Pons (tissue), 1 donor: ENCODE measurements at regions not wholly inside any gene's neighbourhood (a gene's known extent, or its start where the extent isn't known, plus 50 kb on each side); places are given as distances from the start of the nearest gene placed in this dataset.
"Not testable (repeated sequence)": the region's sequence is repeated elsewhere in the genome, so short reads cannot be mapped to it uniquely, and the experiment has no call there.

Experiments used
- DNase-seq: peaks from one replicate; pipeline ENCODE4 v3.0.0-alpha.2; 2016; ENCODE audit warnings: low spot score

DNA sequence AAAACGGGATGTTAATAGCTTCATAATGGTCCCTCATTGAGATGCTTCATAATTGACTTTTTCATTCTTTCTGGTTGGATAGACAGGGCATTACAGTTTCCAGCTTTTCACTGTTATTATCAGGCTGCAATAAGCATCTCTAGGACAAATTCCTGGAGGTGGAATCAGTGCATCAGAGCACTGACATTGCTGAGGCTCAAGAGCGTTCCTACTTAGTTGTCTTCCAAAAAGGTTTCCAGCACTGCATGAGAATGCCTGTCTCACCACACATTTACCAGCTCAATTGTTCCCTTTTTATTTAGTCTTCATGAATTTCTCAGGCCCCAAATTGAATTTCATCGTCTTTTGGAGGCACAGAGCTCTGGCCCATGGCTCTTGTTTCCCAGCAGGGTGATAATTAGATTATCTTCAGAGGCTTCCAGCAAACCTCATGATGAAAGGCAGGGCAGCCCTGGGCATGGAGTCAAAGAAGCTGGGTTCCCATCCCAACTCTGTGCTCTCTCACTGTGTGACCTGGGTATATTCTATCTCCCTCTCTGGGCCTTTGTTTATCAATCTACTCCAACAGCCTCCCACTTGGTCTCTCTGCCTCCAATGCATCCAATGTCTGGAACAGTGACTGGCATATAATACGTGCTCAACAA is 451.4 kb downstream of the PTPRU start:
- no peak for DNase-seq

DNA sequence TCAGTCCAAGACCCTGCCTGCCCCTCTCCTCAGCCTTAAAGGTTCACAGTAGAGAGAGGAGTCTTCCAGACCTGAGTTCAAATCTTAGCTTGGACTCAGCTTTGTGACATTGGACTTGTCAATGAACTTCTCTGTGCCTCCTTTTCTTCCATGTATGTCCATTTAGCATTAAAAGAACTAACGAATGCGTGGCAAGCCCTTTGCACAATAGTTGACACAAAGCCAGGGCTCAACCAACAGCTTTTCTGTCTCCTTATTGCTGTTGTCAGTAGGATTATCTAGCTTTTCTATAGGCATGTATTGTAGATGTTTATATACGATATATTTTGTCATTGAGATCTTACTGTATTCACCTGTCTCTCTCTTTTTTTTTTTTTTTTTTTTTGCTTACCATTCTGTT is 450.8 kb downstream of the PTPRU start:
- DNase-seq, result no peak

DNA sequence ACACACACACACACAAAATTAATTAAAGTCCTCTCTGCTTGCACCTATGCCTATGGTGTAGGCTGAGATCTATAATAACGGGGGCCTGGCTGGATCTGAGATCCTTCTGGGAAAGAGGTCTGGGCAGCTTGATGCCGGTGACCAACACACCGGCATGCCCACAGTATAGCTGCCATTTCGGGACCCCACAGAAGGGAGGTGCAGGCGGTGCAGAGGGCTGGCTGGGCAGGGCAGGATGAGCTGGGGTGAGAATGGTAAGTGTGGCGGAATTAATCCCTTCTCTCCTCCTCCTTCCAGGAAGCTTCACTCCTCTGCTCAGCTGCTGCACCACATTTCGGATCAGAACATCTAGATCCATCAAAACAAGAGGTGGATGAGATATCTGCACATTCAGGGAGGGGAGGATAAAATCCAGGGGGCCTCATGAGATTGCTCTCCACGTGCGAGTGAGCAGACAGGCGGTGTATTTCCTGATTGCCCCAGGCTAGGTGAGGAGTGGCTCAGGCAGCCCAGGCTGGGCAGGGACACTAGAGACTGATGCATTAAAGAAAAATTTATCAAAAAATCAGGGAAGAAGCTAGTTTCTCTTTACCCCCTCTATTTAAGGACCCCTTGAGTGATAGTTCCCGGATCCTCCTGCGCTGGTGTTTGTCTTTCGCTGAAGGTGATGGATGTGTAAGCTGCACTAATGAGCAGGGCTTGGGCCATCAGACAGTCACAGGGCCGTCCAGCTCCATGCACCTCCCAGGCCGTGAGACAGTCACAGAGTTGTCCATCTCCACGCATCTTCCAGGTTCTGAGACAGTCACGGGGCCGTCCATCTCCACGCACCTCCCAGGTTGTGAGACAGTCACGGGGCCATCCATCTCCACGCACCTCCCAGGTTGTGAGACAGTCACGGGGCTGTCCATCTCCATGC is 449.9 kb downstream of the PTPRU start:
- no peak for DNase-seq

DNA sequence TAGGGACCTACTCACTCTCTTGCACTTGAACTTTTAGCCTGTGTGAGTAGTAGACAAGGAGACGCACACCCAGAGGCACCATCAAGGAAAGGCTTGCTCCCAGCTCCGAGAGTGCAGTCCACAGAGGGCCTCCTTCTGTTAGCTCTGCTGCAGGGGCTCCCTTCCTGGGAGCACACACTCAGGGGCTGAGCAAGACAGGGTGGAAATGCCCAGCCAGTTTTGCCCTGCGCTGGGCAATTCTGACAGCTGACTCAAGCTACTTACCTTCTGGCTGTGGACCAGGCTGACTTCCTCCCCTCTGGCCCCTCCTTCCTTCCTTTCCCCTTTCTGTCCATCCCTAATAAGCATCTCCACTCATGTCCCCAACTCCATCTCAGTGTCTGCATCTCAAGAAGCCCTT is 449.1 kb downstream of the PTPRU start:
- no peak for DNase-seq

DNA sequence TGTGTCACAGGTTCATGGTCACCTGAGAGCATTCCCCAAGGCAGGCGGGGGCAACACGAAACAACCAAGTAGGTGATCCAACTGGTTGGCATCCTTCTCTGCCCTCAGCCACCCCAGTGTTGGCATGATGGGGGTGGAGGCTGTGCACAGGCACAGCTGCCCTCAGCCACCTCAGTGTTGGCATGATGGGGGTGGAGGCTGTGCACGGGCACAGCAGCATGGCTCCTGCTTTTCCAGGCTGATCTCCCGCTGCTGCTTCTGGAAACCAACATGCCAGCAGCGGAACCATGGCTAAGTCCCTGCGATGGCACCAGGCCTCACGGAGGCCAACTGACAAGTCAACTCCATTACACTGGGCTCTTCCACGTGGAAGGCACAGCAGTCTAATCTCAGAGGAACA is 447.8 kb downstream of the PTPRU start:
- no peak for DNase-seq

DNA sequence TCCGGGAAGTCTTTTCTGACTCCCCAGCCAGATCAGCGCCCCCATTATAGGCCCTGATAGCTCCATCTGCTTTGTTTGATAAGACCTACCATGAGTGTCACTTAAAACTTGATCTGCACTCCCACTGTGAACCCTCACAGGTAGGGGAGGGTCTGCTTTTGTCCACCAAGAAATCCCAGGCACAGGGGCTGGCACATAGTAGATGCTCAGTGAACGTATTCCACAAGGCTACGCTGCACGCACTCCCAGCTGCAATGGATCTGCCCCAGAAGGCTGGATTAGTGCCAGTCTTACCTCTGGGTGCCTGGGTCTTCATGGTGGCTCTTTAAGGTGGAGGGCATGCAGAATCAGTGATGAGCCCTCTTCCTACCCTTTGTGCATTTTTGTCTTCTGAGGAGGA is 447.1 kb downstream of the PTPRU start:
- no peak for DNase-seq

DNA sequence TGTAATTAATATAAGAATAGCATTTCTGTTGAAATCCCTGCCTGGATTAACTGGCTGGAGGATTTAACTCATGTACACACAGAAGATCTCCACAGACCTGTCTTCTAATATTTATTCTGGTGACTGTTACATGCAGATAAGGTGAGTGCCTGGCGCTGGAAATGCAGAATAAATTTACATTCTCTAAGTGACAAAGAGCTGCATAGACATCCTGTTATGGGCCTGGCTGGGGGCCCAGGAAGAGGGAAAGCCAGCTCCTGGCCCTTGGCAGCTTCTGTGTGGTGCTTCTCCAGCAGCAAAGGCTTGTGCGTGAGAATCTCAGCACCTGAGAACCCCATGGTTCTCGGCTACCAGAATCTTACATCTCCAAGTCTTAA is 446.6 kb downstream of the PTPRU start:
- DNase-seq, result peak; percentile 23

DNA sequence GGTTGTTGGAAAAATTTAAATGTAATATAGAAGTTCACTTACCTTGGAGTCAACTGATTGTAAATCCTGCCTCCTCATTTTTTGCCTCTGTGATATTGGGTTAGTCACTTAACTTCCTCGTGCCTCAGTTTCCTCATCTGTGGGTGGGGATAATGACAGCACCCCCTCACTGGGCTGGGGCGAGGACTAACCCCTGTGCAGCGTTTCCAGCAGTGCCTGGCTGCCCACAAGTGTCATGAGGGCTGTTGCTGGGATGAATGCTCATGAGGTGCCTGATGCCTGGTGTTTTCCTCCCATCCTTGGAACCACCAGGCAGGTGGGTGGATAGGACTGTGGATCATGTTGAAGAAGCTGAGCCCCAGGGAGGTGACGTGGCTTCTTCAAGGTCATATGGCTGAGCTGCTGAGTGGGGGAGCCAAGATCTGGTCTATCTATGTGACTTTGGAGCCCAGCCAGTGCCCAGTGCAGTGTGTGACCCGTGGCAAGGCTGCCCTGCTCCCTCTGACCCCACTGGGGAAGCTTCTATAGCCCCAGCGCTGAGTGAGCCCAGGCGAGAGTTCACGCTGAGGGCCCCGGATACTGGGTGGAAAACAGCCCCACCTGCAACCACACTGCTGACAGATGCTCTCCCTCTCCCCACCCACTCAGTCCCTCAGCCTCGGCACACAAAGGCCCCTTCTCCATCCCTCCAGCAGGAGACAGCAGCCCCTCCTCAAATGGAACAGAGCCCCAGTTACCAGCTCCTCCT is 446.0 kb downstream of the PTPRU start:
- no peak for DNase-seq

DNA sequence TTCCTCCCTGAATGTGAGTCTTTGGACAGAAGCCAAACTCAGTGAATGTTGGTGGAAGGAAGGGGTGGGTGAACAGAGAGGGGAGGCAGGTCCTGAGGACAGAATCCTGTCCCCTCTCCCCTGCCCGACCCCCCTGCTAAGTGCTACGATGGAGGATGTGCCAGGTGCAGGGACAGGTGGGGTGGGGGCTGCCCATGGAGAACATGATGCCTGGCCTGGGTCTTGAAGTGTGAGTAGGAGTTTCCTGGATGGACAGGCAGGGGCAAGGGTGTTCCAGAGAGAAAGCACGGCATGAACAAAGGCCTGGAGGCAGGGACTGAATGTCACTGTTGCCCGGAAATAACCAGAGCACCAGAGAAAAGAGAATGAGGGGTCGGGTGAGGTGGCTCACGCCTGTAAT is 445.1 kb downstream of the PTPRU start:
- DNase-seq, result not testable (repeated sequence)

DNA sequence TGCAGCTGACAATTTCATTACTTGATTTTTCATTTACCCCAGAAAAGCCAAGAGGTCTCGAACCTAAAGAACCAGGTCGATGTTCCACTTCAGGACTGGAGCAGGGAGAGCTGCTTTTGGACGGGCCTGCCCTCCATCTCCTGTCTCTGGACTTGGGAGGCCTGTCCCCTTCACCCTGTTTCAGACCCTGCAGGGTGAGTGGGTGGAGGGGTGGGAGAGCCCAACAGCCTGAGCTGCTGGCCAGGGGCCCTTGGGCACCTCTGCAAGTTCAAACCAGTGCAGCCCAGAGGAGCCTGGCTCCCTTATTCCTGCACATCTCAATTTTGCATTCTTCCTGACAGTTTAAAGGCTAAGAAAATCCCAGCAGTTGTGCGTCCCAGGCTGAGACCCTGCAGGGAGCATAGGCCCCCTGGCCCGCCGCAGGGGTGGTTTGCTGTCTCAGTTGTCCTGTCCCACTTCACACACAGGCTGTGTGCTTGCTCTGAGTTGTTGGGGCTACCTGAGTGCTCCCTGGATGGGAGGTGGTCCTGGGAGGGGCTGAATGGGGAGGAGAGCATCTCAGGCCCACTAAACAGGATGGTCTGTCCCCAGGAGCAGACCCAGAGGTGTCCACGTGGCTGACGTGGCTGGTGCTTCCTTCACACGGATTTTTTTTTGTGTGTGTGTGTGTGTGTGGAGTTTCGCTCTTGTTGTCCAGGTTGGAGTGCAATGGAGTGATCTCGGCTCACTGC is 443.7 kb downstream of the PTPRU start:
- no peak for DNase-seq

DNA sequence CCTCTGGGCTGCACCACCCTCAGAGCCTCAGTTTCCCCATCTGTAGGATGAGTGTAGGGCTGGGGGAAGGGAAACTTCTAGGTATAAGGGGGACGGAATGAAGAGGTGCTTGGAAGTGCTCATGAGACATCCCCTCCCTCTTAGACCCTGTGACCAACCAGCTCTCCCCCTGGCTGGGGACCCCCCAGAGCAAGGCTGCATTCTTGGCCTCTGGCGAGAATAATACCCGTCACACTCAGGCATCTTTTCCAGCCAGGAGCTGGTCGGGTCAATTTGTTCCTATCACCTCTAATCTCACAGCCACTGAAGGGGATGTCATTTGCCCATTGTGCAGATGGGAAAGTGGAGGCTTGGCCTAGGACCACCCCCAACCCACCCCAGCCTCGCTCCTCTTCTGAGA is 443.0 kb downstream of the PTPRU start:
- no peak for DNase-seq

DNA sequence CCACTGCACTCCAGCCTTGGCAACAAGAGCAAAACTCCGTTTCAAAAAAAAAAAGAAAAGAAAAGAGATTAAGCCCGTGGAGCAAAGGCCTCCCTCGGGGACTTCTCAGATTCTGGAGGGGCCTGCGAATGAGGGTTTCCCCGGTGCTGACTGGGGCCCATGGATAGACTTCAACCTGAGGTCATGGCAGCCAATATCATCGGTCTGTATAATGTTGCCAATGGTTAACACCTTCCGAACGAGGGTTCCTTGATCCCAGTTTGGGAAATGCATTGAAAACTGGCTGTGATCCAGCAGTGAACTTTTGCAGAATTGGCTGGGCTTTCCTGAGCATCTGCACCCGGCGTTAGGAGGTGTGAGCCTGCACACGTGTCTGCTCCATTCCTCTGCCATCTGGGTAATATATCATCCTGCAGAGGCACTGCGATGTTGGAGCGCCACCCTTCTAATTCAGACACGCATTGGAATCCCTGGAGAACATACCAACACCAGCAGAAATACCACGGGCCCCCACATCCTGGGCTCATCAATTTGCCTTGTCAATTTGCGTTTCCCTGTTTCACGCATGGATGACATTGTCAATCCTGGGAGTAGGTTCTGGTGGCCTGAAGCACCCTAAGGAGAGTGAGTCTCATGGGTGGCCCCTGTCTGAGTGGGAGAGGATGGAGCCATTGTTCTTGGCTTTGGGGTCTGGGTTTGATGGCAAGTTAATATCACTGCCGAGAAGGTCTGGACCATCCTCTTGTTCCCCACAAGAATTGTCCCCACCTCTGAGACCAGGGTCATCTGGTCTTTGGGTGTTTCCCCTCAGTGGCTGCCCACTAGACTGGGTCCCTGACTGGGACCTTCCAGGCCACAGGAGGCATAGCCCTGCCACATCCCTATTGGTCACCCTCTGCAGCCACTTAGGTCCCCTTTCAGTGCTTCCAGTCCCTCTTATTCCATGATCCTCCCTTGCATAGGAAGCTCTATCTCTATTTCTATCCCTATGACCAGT is 441.0 kb downstream of the PTPRU start:
- DNase-seq, result no peak

DNA sequence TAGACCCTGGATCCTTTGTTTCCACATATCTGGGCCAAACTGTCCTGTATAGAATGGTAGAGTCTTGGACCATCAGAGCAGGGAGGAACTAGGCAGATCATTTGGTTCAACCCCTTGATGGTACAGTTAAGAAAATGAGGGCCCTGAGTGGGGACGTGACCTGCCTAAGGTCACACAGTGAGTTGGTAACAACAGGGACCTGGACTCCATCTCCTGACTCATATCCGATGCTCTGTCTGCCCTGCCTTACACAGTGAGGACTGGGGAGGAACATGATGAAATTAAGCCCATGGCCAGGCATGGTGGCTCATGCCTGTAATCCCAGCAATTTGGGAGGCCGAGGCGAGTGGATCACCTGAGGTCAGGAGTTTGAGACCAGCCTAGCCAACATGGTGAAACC is 440.2 kb downstream of the PTPRU start:
- no peak for DNase-seq

DNA sequence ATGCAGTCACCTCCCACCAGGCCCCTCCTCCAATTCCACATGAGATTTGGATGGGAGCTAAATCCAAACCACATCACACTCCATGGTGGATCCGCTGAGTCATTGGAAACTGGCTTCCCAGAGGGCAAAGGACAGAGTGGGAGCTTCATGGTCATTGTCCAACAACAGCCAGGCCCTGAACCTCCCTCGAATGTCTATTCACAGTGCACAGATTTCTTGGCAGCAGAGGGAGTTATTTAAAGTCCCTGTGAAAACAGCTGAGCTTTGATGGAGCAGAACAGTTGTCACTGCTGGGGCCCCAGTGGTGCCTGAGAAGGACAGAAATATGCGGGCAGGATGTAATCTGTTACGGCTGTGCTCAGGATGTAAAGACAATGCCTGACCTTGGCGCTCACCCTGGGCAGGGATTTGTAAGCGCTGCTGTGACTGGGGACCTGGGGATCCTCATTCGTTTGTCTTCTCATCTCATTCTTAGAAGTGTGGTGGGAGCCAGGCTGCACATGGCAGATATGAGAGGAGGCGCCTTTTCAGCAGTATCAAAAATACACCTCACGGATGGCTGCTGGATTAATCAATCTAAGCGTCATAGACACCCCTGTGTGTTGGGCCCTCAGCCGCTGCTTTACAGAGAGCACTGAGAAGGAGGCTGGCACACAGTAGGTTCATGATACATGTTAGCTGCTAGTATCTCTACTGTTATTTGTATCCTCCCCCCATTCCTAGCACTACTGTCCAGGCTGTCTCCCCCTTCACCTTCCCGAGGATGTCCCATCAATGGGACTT is 439.4 kb downstream of the PTPRU start:
- DNase-seq, result no peak

DNA sequence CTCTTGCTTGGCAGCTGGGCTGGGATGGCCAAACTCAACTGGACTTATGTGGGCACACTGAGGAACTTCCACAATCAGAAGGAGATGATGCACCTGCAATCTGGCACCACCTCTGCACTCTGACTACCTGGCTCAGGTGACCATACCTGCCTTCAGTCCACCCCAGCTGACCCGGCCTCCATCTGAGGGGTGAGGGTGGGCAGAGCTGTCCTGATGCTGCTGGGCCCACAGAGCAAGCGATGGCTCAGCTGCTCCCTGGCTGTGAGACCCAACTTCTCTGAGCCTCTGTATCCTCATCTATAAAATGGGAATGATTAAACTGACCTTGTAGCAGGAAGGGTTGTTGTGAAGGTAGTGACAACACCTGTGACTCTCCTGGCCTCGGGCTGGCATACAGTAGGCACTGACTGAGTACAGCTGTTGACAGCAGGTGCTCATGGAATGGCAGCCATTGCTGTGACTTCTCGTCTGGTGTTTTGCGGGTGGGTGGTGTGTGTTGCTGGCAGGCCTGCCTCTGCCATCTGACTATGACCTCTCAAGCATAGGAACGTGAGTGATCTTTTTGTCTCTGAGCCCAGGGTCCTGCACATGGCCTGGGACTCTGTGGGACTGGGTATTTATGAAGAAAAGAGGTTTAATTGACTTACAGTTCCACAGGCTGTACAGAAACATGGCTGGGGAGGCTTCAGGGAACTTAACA is 438.5 kb downstream of the PTPRU start:
- DNase-seq, result no peak

DNA sequence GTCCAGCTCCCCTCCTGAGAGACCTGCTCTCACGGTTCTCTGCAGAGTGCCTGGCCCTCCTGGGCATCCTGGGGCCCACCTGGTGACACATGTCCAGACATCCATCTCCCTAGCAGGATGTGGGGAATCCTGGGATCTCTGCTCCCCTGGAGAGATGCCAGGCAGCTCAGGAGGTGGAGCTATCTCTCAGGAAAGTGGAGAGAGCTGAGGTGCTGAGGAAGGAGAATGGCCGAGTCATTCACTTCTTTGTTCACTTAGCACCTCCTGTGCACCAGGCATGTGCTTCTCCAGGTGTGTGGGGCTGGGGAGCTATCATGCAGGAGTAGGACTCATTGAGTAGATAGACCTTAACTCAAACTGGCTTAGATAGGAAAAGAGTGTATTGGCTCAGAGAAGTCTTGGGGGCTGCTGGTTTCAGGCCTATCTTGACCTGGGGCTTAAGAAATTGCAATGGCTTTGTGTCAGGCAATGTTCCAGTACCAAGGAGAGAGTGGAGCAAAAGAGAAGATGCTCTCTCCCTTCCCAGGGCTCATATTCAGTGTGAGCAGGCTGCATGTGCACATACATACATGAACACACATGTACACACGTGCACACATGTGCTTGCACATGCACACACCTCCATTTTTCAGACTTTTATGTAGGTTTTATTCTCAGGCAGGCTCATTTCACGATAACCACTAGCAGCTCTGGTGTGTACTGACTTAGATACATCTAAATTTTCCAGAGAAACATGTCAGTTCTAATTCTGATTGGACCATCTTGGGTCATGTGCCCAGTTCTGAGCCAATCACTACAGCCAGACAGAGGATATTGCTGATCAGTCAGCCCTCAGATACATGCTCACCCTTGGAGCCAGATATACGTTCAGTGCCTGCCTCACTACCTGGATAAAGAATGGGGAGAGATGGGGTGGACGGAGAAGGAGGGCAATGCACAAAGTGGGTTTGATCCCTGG is 437.6 kb downstream of the PTPRU start:
- DNase-seq, result no peak

DNA sequence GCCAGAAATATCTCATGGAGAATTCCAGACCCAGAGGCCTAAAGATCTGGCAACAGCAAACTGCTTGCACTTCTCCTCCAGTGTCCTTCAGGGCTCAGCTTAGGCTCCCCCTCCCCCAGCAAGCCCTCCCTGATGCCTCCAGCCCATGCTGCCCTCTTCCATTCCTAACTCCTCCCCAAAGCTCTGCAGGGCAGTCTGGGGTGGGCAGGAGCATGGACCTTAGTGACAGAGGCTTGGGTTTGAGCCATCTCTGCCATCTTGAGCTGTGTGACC is 436.8 kb downstream of the PTPRU start:
- no peak for DNase-seq

DNA sequence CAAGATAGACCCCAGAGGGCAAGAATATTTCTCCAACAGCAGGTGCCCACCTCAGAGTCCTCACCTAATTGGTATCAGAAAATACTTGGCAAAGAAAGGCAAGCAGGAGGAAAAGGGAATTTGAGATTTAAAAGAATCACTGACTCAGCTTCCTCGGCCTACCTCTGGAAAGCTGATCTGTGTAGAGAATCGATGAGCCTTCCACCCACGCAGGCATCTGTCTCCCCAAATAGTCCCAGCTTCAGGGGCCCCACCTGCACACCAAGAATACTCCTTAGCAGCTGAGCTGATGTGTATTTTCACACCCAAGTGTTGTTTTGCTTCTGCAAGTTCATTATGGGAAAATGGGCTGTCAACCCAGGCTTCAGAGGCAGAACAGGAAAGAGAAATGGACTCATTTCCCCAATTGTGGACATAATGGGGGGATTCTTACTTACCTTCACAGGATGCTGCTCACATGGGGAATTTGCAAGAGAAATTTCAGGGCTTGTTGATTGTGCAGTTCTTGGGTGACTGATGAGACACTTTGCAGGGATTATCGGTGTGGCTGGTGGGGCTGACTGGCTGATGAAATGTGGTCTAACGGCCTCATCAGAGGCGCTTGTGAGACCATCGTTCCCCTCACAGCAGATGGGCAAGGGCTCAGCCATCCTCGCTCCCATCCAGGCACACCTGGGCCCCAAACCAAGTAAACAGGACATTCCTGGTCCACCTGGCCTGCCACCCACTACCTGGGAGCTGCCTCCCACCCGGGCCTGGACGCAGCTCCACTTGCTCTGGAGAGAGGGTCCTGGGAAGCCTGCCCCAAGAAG is 436.3 kb downstream of the PTPRU start:
- no peak for DNase-seq
